CD4-positive, alpha-beta T cell (primary cell): ENCODE measurements at regions not wholly inside any gene's neighbourhood (a gene's known extent, or its start where the extent isn't known, plus 50 kb on each side); places are given as distances from the start of the nearest gene placed in this dataset.

Experiments
- ATAC-seq: fragments of 200-7000 bp; cut with Tn5 transposase; one replicate; pipeline ENCODE4 v1.10.0; 2022; ENCODE audit warnings: mild to moderate bottlenecking; ENCODE audit not compliant: poor library complexity
- CTCF ChIA-PET: fragments of 350-600 bp; sonication (Branson Sonifier 250); formaldehyde crosslinking; loops from one replicate; lab custom pipeline; 2021; ENCODE audit warnings: antibody characterized with exemption, inconsistent platforms; lab: Charles Lee
- POLR2A ChIA-PET: fragments of 350-600 bp; sonication (Branson Sonifier 250); formaldehyde crosslinking; loops from one replicate; lab custom pipeline; 2021; ENCODE audit warnings: antibody characterized with exemption, inconsistent platforms; lab: Charles Lee
- DNase-seq, 14 experiments: peaks; one replicate each; pipeline ENCODE4 v3.0.0-alpha.2; 2013 to 2020; ENCODE audit warnings: mixed read lengths in 2 of 14
- H3K27ac ChIP-seq, 2 donors: one replicate each; pipeline versions ENCODE4 v1.5.1 to v1.7.0; 2013; ENCODE audit warnings: low read length in 2 of 2, low read depth in 1 of 2, mild to moderate bottlenecking in 1 of 2
- H3K27me3 ChIP-seq, 2 experiments: 1 replicate in 1 of 2; 2 replicates in 1 of 2; pipeline versions ENCODE4 v1.6.1 to v1.7.0; 2013; ENCODE audit warnings: low read length in 2 of 2, control low read depth in 1 of 2, mild to moderate bottlenecking in 1 of 2, moderate library complexity in 1 of 2; ENCODE audit not compliant: insufficient read depth in 2 of 2, control insufficient read depth in 1 of 2
- H3K36me3 ChIP-seq: one replicate; pipeline ENCODE4 v1.6.1; 2013; ENCODE audit warnings: low read length, control low read depth; ENCODE audit not compliant: insufficient read depth
- H3K4me1 ChIP-seq: one replicate; pipeline ENCODE4 v1.6.1; 2013; ENCODE audit warnings: low read length, control low read depth; ENCODE audit not compliant: insufficient read depth
- H3K4me3 ChIP-seq: one replicate; pipeline ENCODE4 v1.5.1; 2013; ENCODE audit warnings: mild to moderate bottlenecking, low read length, moderate library complexity
- H3K9me3 ChIP-seq, 2 experiments: 1 replicate in 1 of 2; 2 replicates in 1 of 2; pipeline versions ENCODE4 v1.6.1 to v1.7.0; 2013; ENCODE audit warnings: low read length in 2 of 2, mild to moderate bottlenecking in 2 of 2, control low read depth in 1 of 2, moderate library complexity in 1 of 2; ENCODE audit not compliant: control insufficient read depth in 1 of 2, insufficient read depth in 1 of 2
- H3K27ac Mint-ChIP-seq: one replicate; pipeline ENCODE4 v1.8.0; 2020; ENCODE audit warnings: mixed read lengths
- H3K27me3 Mint-ChIP-seq: one replicate; pipeline ENCODE4 v1.8.0; 2021; ENCODE audit warnings: mixed read lengths
- H3K36me3 Mint-ChIP-seq: one replicate; pipeline ENCODE4 v1.8.0; 2021; ENCODE audit warnings: low read depth, mixed read lengths
- H3K4me1 Mint-ChIP-seq: one replicate; pipeline ENCODE4 v1.8.0; 2021; ENCODE audit warnings: low read depth, mixed read lengths
- H3K4me3 Mint-ChIP-seq: one replicate; pipeline ENCODE4 v1.8.0; 2020; ENCODE audit warnings: mild to moderate bottlenecking, mixed read lengths
- H3K9me3 Mint-ChIP-seq: one replicate; pipeline ENCODE4 v1.8.0; 2020; ENCODE audit warnings: mixed read lengths
- CTCF ChIP-seq: fragments of 200-600 bp; IDR thresholded peaks from one replicate; pipeline ENCODE4 v1.8.0; 2022; ENCODE audit warnings: antibody characterized with exemption, mild to moderate bottlenecking
- intact Hi-C, 2 experiments: fragments of 100-400 bp; cut with DNase I in 1 of 2; cut with micrococcal nuclease in 1 of 2; formaldehyde crosslinking; loops; one replicate each; pipeline versions ENCODE4 v1.15.1 to v1.9.0; 2023 to 2025; cut with DNase I, micrococcal nuclease

GRCh38 chr17:63136369-63137012 is 170.5 kb downstream of the TANC2 start:
- no peaks in the 10 kb centered on the region for H3K36me3 ChIP-seq
- H3K27ac Mint-ChIP-seq, result no peak overlapping the region
- DNase-seq, result no peak
- no peak overlapping the region for H3K27ac ChIP-seq
- H3K27me3 Mint-ChIP-seq, result no peaks in the 10 kb centered on the region
- H3K4me1 ChIP-seq, result no peaks in the 10 kb centered on the region
- no peak for TF ChIP-seq CTCF
- CTCF ChIA-PET, result no interaction called here
- no peak for ATAC-seq
- no peaks in the 10 kb centered on the region for H3K9me3 ChIP-seq
- POLR2A ChIA-PET, result no interaction called here
- no peaks in the 10 kb centered on the region for H3K4me1 Mint-ChIP-seq
- H3K4me3 Mint-ChIP-seq, result no peak overlapping the region
- intact Hi-C loops, result no loop called here
- no peaks in the 10 kb centered on the region for H3K9me3 Mint-ChIP-seq
- H3K4me3 ChIP-seq, result no peak overlapping the region
- H3K36me3 Mint-ChIP-seq, result no peaks in the 10 kb centered on the region
- H3K27me3 ChIP-seq, result no peaks in the 10 kb centered on the region

GRCh38 chr17:63137163-63137562 is 171.1 kb downstream of the TANC2 start:
- no peaks in the 10 kb centered on the region for H3K9me3 Mint-ChIP-seq
- no peaks in the 10 kb centered on the region for H3K27me3 Mint-ChIP-seq
- H3K4me3 Mint-ChIP-seq, result no peak overlapping the region
- TF ChIP-seq CTCF, result no peak
- no peak for DNase-seq
- ChIA-PET POLR2A (no interaction called here), CTCF (interaction anchor here (0.6 kb wide), 1 partner anchor 208 kb away, joined by 3 read pairs; no protein-coding TSS in a partner anchor)
- intact Hi-C loops, result no loop called here
- Histone ChIP-seq H3K36me3 (no peaks in the 10 kb centered on the region), H3K27me3 (no peaks in the 10 kb centered on the region), H3K4me1 (no peaks in the 10 kb centered on the region), H3K27ac (no peak overlapping the region), H3K9me3 (no peaks in the 10 kb centered on the region), H3K4me3 (no peak overlapping the region)
- H3K36me3 Mint-ChIP-seq, result no peaks in the 10 kb centered on the region
- H3K27ac Mint-ChIP-seq, result no peak overlapping the region
- H3K4me1 Mint-ChIP-seq, result no peaks in the 10 kb centered on the region
- no peak for ATAC-seq

- ATAC-seq (no peak), DNase-seq (peak in 1 of 14 experiments; percentile 6)
- Histone ChIP-seq H3K9me3 (no peaks in the 10 kb centered on the region), H3K4me3 (no peak overlapping the region), H3K27ac (no peak overlapping the region), H3K27me3 (no peaks in the 10 kb centered on the region), H3K36me3 (no peaks in the 10 kb centered on the region), H3K4me1 (no peaks in the 10 kb centered on the region)
- Mint-ChIP-seq H3K27ac (no peak overlapping the region), H3K36me3 (no peaks in the 10 kb centered on the region), H3K4me1 (no peaks in the 10 kb centered on the region), H3K27me3 (no peaks in the 10 kb centered on the region), H3K4me3 (no peak overlapping the region), H3K9me3 (no peaks in the 10 kb centered on the region)
- intact Hi-C loops, result no loop called here
- ChIA-PET POLR2A (no interaction called here), CTCF (no interaction called here)
- TF ChIP-seq CTCF, result no peak
Measured at GRCh38 chr17:63138713-63139112, 172.7 kb downstream of the TANC2 start.
